ENCODE measurements at regions not wholly inside any gene's neighbourhood (a gene's known extent, or its start where the extent isn't known, plus 50 kb on each side); places are given as distances from the start of the nearest gene placed in this dataset.

DNA sequence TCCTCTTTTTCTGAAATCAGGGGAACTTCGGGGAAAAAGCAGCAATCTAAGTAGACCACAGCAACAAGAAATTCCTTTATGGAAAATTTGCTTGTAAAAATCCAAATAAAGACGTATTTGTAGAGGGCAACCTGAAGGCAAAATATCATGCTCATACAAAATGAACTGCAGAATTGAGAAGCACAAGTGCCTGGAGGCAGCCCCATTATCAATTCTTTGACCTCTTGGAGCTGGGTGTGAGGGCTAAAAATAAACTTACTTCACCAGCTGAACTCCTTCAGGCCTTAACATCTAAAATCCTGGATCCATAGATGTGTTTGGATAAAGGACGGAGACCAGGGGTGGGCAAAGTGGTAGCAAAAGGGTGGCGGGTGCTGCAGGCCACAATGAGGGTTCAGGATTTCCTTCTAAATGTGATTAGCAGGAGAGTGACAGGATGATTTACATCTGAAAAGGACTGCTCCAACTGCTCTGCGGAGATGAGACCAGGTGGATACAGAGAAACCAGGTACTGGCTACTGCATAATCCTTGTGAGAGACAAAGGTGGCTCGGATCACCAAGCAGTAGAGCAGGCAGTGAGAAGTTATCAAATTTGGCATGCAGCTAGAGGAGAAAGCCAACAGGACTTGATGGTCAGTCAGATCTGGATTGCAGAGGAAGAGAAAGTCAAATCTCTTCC, 81.7 kb upstream of the TJP1 start:
- TF ChIP-seq, protein P1, sequence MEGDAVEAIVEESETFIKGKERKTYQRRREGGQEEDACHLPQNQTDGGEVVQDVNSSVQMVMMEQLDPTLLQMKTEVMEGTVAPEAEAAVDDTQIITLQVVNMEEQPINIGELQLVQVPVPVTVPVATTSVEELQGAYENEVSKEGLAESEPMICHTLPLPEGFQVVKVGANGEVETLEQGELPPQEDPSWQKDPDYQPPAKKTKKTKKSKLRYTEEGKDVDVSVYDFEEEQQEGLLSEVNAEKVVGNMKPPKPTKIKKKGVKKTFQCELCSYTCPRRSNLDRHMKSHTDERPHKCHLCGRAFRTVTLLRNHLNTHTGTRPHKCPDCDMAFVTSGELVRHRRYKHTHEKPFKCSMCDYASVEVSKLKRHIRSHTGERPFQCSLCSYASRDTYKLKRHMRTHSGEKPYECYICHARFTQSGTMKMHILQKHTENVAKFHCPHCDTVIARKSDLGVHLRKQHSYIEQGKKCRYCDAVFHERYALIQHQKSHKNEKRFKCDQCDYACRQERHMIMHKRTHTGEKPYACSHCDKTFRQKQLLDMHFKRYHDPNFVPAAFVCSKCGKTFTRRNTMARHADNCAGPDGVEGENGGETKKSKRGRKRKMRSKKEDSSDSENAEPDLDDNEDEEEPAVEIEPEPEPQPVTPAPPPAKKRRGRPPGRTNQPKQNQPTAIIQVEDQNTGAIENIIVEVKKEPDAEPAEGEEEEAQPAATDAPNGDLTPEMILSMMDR (conservative IDR thresholded peaks at IDR 0.05; ENCODE audit: low read length): no peak
- TF ChIP-seq EZH2phosphoT487 (IDR thresholded peaks at IDR 0.05; ENCODE audit: borderline replicate concordance, low read depth, low read length): no peak
